ENCODE measurements at regions not wholly inside any gene's neighbourhood (a gene's known extent, or its start where the extent isn't known, plus 50 kb on each side); places are given as distances from the start of the nearest gene placed in this dataset.

DNA sequence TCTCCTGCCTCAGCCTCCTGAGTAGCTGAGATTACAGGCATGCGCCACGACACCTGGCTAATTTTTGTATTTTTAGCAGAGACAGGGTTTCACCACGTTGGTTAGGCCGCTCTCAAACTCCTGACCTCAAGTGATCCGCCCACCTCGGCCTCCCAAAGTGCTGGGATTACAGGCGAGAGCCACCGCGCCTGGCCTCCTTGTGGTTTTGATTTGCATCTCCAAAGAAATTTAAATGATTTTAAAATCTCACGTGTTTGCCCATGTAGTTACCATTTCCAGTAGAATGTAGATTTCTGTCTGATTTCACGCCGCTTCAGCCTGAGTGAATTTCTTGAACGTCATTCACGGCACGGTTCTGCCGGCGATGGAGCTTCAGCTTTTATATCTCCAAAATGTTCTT is 55.8 kb downstream of the IGF2 start:
- DNase-seq = no peak

GRCh38 chr11:2077061-2077802 is 62.0 kb downstream of the IGF2 start:
- DNase-seq = peak; percentile 54

DNA sequence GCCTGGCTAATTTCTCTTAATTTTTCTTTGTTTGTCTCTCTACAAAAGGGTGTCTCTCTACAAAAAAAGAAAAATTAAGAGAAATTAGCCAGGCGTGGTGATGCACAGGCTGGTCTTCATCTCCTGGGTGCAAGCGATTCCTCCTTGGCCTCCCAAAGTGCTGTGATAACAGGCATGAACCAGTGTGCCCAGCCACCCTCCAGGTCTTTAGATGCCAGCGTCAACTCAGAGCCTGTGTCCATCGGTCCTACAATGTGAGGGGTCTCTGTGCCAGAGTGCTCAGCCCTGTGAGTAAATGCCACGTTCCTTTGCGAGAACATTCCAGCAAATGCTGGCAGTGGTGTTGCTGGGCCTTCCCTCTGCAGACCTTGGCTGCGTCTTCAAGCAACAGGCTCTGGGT is 62.7 kb downstream of the IGF2 start:
- DNase-seq = no peak

DNA sequence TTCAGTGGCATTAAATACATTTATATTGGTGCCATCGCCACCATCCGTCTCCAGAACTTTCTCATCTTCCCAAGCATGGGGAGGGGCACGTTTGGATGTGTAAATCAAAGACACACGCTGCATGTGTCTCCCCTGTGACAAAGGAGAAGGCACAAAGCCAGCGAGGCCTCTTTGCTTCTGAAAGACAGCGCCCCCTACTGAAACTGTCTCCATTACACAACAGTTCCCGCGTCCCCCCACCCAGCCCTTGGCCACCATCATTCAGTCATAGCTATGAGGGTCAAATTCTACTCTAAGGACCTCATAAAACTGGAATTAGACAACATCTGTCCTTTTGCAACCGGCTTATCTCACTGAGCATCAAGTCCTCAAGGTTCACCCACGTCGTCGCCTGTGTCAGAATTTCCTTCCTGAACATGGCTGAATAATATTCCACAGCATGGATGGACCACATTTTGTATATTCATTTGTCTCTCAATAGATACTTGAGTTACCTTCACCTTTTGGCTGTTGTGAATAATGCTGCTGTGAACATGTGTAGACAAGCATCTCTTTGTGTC is 64.8 kb downstream of the IGF2 start:
- no peak for DNase-seq

DNA sequence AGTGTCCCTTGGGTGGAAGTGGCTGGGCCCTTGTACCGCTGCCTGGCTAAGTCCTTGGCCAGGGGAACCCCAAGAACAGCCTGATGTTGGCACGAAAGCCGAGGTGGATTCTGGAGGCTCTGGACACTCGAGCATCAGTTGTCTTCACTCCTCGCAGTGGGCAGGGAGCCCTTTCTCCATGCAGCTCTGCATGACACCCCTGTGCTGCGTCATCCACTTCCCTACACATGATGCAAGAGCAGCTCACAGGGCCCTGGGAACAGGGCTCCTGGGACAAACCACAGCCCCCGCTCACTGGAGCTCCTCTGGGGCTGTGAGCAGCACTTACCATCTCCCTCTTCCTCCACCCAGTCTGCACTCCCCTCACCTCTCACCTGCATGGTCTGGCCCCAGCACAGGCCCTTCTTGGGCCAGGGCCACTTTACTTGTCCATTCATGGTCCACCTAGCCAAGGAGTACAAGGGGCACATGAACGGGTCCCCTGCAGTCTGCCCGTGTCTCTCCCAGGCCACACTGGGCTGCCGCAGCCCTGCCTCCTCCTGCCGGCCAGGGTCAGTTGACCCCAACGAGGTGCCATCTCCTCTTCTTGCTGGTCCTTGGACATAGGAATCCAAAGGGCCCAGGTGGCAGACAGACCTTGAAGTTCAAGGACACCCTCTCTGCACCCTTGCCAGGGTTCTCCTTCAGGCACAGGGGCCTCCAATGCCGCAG is 66.5 kb downstream of the IGF2 start:
- no peak for DNase-seq

- DNase-seq = no peak
Measured at GRCh38 chr11:2071748-2072385, 67.3 kb downstream of the IGF2 start.

All from fibroblast of skin of right quadriceps (primary cell).